Mucosa of descending colon (tissue), 3 donors: ENCODE measurements at regions not wholly inside any gene's neighbourhood (a gene's known extent, or its start where the extent isn't known, plus 50 kb on each side); places are given as distances from the start of the nearest gene placed in this dataset.

Experiments
- ATAC-seq: fragments of 200-7000 bp; cut with Tn5 transposase; one replicate; pipeline ENCODE4 v1.9.1; 2020; ENCODE audit warnings: mild to moderate bottlenecking, moderate library complexity
- DNase-seq, 3 donors: peaks; one replicate each; pipeline ENCODE4 v3.0.0-alpha.2; 2020
- H3K36me3 ChIP-seq: fragments of 200-600 bp; one replicate; pipeline ENCODE4 v1.8.0; 2021; ENCODE audit warnings: low read depth, mild to moderate bottlenecking
- H3K4me1 ChIP-seq: fragments of 200-600 bp; one replicate; pipeline ENCODE4 v1.8.0; 2021; ENCODE audit warnings: low read depth, mild to moderate bottlenecking
- H3K4me3 ChIP-seq: fragments of 200-600 bp; one replicate; pipeline ENCODE4 v1.8.0; 2021; ENCODE audit warnings: mild to moderate bottlenecking
- H3K9me3 ChIP-seq: fragments of 200-600 bp; one replicate; pipeline ENCODE4 v1.8.0; 2021; ENCODE audit warnings: mild to moderate bottlenecking
- CTCF ChIP-seq: fragments of 200-600 bp; IDR thresholded peaks from one replicate; pipeline ENCODE4 v1.8.0; 2022; ENCODE audit warnings: antibody characterized with exemption, mild to moderate bottlenecking
- intact Hi-C, 2 donors: fragments of 100-400 bp; cut with DNase I in 1 of 2; cut with micrococcal nuclease in 1 of 2; formaldehyde crosslinking; loops; one replicate each; pipeline versions ENCODE4 v1.11.0 to v1.11.1; 2022; cut with DNase I, micrococcal nuclease
- donor health status: DM: no; HTN: no; CAD: no; lungs with moderate emphysema.
- donor health status: DM: no; HTN: no; CAD: no.
- donor health status: DM: no; HTN: yes; CAD: no.

GRCh38 chr6:28727559-28728211 is 196.1 kb downstream of the TRIM27 start:
- no peaks in the 10 kb centered on the region for H3K36me3 ChIP-seq
- H3K9me3 ChIP-seq: no peaks in the 10 kb centered on the region
- TF ChIP-seq CTCF: no peak
- intact Hi-C loops: no loop called here
- H3K4me3 ChIP-seq: no peak overlapping the region
- DNase-seq (no peak), ATAC-seq (no peak)
- H3K4me1 ChIP-seq: no peaks in the 10 kb centered on the region

DNA sequence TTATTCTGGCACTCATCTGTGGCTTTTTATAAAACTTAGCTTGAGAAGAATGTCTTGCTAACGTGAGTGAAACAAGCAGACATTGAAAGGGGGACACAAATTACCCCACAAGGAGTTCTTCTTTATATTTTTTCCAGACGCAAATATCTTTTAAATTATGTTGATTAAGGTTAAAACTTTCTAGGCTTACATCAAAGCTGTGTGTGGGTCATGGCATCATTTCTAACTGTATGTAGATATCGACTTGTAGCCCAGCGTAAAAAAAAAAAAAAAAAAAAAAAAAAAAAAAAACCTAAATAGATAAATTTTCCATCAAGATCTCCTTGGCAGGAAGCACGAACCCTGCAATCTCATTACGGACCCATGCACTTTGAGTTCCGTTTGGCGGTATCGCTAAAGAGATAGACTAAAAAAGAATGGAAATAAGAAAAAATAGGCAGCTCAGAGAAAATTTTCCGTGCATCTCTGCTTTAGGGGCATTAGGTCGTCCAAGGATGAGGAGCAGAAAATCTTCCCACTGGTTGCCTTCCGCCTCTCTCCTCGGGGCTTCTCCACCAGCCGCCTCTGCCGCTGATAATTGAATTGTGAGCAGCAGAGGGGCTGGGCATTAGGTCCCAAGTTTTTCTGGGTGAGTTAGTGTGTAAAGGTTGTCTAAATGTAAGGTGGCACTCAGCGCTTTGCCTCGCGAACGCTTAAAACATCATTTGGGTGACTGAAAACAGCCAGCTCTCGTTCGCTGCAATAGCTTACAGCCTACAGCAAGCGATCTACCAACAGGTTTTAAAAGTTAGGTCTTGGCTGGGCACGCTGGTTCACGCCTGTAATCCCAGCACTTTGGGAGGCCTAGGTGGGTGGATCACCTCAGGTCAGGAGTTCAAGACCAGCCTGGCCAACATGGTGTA is 194.0 kb downstream of the TRIM27 start:
- Histone ChIP-seq H3K36me3 (no peaks in the 10 kb centered on the region), H3K4me1 (no peaks in the 10 kb centered on the region), H3K9me3 (no peaks in the 10 kb centered on the region), H3K4me3 (no peak overlapping the region)
- no peak for DNase-seq
- no peak for TF ChIP-seq CTCF
- no peak for ATAC-seq
- intact Hi-C loops: no loop called here

DNA sequence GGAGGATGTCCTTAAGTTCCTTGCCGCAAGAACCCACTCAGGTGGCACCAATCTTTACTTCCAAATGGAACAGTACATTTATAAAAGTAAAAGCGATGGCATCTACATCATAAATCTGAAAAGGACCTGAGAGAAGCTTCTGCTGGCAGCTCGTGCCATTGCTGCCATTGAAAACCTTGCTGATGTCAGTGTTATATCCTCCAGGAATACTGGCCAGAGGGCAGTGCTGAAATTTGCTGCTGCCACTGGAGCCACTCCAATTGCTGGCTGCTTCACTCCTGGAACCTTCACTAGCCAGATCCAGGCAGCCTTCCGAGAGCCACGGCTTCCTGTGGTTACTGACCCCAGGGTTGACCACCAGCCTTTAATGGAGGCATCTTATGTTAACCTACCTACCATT is 191.7 kb downstream of the TRIM27 start:
- Histone ChIP-seq H3K9me3 (no peaks in the 10 kb centered on the region), H3K36me3 (no peaks in the 10 kb centered on the region), H3K4me1 (no peaks in the 10 kb centered on the region), H3K4me3 (no peak overlapping the region)
- no peak for ATAC-seq
- intact Hi-C loops: no loop called here
- DNase-seq: no peak
- TF ChIP-seq CTCF: no peak

- DNase-seq (no peak), ATAC-seq (no peak)
- no peak for TF ChIP-seq CTCF
- Histone ChIP-seq H3K9me3 (no peaks in the 10 kb centered on the region), H3K4me1 (no peaks in the 10 kb centered on the region), H3K36me3 (no peaks in the 10 kb centered on the region), H3K4me3 (no peak overlapping the region)
- intact Hi-C loops: no loop called here
Measured at GRCh38 chr6:28734443-28734959, 189.3 kb downstream of the TRIM27 start.

DNA sequence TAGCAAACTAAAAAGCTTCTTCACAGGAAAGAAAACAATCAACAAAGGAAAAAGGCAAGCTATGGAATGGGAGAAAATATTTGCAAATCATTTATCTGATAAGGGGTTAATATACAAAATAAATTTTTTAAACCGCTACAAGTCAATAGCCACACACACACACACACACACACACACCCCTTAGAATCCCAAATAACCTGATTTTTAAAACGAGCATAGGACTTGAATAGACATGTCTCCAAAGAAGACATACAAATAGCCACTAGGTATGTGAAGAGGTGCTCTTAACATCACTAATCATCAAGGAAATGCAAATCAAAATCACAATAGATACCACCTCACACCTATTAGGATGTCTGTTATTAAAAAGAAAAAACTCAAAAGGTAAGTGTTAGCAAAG is 187.7 kb downstream of the TRIM27 start:
- TF ChIP-seq CTCF: no peak
- no peaks in the 10 kb centered on the region for H3K9me3 ChIP-seq
- intact Hi-C loops: no loop called here
- DNase-seq (no peak), ATAC-seq (no peak)
- H3K4me1 ChIP-seq: no peaks in the 10 kb centered on the region
- no peak overlapping the region for H3K4me3 ChIP-seq
- H3K36me3 ChIP-seq: no peaks in the 10 kb centered on the region
